Testis (tissue), 2 donors: ENCODE measurements at regions not wholly inside any gene's neighbourhood (a gene's known extent, or its start where the extent isn't known, plus 50 kb on each side); places are given as distances from the start of the nearest gene placed in this dataset.

Experiments
- DNase-seq: peaks from one replicate; pipeline ENCODE4 v3.0.0-alpha.2; 2019
- H3K27ac ChIP-seq, 2 donors: fragments of 200-600 bp; sonication (generic); one replicate each; pipeline ENCODE4 v1.5.1; 2019
- H3K27me3 ChIP-seq: fragments of 200-600 bp; sonication (generic); one replicate; pipeline ENCODE4 v1.5.1; 2019
- H3K36me3 ChIP-seq: fragments of 200-600 bp; sonication (generic); one replicate; pipeline ENCODE4 v1.5.1; 2017; ENCODE audit warnings: low read depth; ENCODE audit errors: missing control alignments
- H3K4me1 ChIP-seq: fragments of 200-600 bp; sonication (generic); one replicate; pipeline ENCODE4 v1.5.1; 2019
- H3K4me3 ChIP-seq, 2 donors: fragments of 200-600 bp; sonication (generic); one replicate each; pipeline ENCODE4 v1.5.1; 2017 to 2019
- H3K9me3 ChIP-seq: fragments of 200-600 bp; sonication (generic); one replicate; pipeline ENCODE4 v1.5.1; 2017
- CTCF ChIP-seq, 3 experiments: fragments of 450-650 bp in 2 of 3; fragments of 200-600 bp in 1 of 3; sonication (generic) in 1 of 3; IDR thresholded peaks; one replicate each; pipeline ENCODE4 v1.5.1; 2016 to 2019; ENCODE audit warnings: antibody characterized with exemption in 3 of 3, mild to moderate bottlenecking in 2 of 3, moderate library complexity in 1 of 3
- POLR2A ChIP-seq: fragments of 450-650 bp; IDR thresholded peaks from one replicate; pipeline ENCODE4 v1.6.1; 2017; ENCODE audit warnings: antibody characterized with exemption, mild to moderate bottlenecking, moderate library complexity
- WGBS, 2 donors: methylation state at CpG; one replicate each; pipeline ENCODE4 v1.1.5; 2018; 5-methylcytosine and 5-hydroxymethylcytosine counted together
- intact Hi-C: fragments of 100-400 bp; cut with DNase I; formaldehyde crosslinking; loops from one replicate; pipeline ENCODE4 v1.15.1; 2023; ENCODE audit warnings: low total_unique reads

- intact Hi-C loops: loop anchor here (5.0 kb wide), 1 partner anchor 83 kb away; the partner anchor contains the start of gene PPM1J
- TF ChIP-seq POLR2A: no peak
- no peak for TF ChIP-seq CTCF (IDR thresholded peaks at IDR 0.05)
- 53 to 55% methylated on average over 2 of the region's 2 CpGs for WGBS, 2 donors
- Histone ChIP-seq H3K36me3 (no peaks in the 10 kb centered on the region), H3K27me3 (no peaks in the 10 kb centered on the region), H3K27ac (no peak overlapping the region), H3K4me1 (no peaks in the 10 kb centered on the region), H3K4me3 (no peak overlapping the region), H3K9me3 (no peaks in the 10 kb centered on the region)
- no peak for DNase-seq
Observed at GRCh38 chr1:112800289-112800688, 85.2 kb upstream of the PPM1J start.

GRCh38 chr1:112798292-112798691 is 83.2 kb upstream of the PPM1J start:
- H3K9me3 ChIP-seq: no peaks in the 10 kb centered on the region
- no peak for DNase-seq
- H3K27me3 ChIP-seq: no peaks in the 10 kb centered on the region
- no peak overlapping the region for H3K4me3 ChIP-seq
- intact Hi-C loops: no loop called here
- no peak overlapping the region for H3K27ac ChIP-seq
- TF ChIP-seq POLR2A: no peak
- no peak for TF ChIP-seq CTCF (IDR thresholded peaks at IDR 0.05)
- WGBS, 2 donors: 73 to 84% methylated on average over 3 of the region's 3 CpGs
- H3K4me1 ChIP-seq: peaks cover 15% of the 10 kb centered on the region
- H3K36me3 ChIP-seq: no peaks in the 10 kb centered on the region

GRCh38 chr1:112797224-112797623 is 82.1 kb upstream of the PPM1J start:
- Histone ChIP-seq H3K27ac (no peak overlapping the region), H3K4me1 (peaks cover 15% of the 10 kb centered on the region), H3K27me3 (no peaks in the 10 kb centered on the region), H3K36me3 (no peaks in the 10 kb centered on the region), H3K9me3 (no peaks in the 10 kb centered on the region), H3K4me3 (no peak overlapping the region)
- DNase-seq: no peak
- intact Hi-C loops: no loop called here
- TF ChIP-seq CTCF (IDR thresholded peaks at IDR 0.05) (no peak), POLR2A (no peak)
- WGBS, 2 donors: 73 to 75% methylated on average over 2 of the region's 2 CpGs

GRCh38 chr1:112794654-112795239 is 79.6 kb upstream of the PPM1J start:
- TF ChIP-seq CTCF (IDR thresholded peaks at IDR 0.05): no peak
- no peak for TF ChIP-seq POLR2A

More at GRCh38 chr1:112794654-112795239, 79.6 kb upstream of the PPM1J start:
- Histone ChIP-seq H3K36me3 (no peaks in the 10 kb centered on the region), H3K27ac (no peak overlapping the region), H3K4me1 (peaks cover 15% of the 10 kb centered on the region), H3K9me3 (no peaks in the 10 kb centered on the region), H3K4me3 (no peak overlapping the region), H3K27me3 (no peaks in the 10 kb centered on the region)
- no peak for DNase-seq
- intact Hi-C loops: no loop called here
- 56 to 72% methylated on average over 4 of the region's 4 CpGs for WGBS, 2 donors
